Parathyroid adenoma (tissue), 2 donors: ENCODE measurements at regions not wholly inside any gene's neighbourhood (a gene's known extent, or its start where the extent isn't known, plus 50 kb on each side); places are given as distances from the start of the nearest gene placed in this dataset.

Experiments
- H2AFZ ChIP-seq: fragments of 300-600 bp; sonication (generic); one replicate; pipeline ENCODE4 v1.7.0; 2017; ENCODE audit warnings: antibody characterized with exemption, mild to moderate bottlenecking
- H3K27ac ChIP-seq: fragments of 300-600 bp; sonication (generic); one replicate; pipeline ENCODE4 v1.7.0; 2017
- H3K27me3 ChIP-seq: fragments of 300-600 bp; sonication (generic); one replicate; pipeline ENCODE4 v1.7.0; 2017; ENCODE audit warnings: low read length; ENCODE audit not compliant: control insufficient read depth, insufficient read depth
- H3K36me3 ChIP-seq: fragments of 300-600 bp; sonication (generic); one replicate; pipeline ENCODE4 v1.7.0; 2017; ENCODE audit warnings: low read length; ENCODE audit not compliant: control insufficient read depth, insufficient read depth
- H3K4me1 ChIP-seq: fragments of 300-600 bp; sonication (generic); one replicate; pipeline ENCODE4 v1.7.0; 2017; ENCODE audit warnings: control low read depth
- H3K4me2 ChIP-seq: fragments of 300-600 bp; sonication (generic); one replicate; pipeline ENCODE4 v1.7.0; 2017; ENCODE audit warnings: low read length
- H3K4me3 ChIP-seq: fragments of 300-600 bp; sonication (generic); one replicate; pipeline ENCODE4 v1.7.0; 2017; ENCODE audit warnings: low read depth, low read length
- H3K79me2 ChIP-seq: fragments of 300-600 bp; sonication (generic); one replicate; pipeline ENCODE4 v1.7.0; 2017; ENCODE audit warnings: control low read depth
- H3K9ac ChIP-seq: fragments of 300-600 bp; sonication (generic); one replicate; pipeline ENCODE4 v1.7.0; 2017; ENCODE audit warnings: mild to moderate bottlenecking
- H3K9me3 ChIP-seq: fragments of 300-600 bp; sonication (generic); one replicate; pipeline ENCODE4 v1.7.0; 2017; ENCODE audit warnings: low read length; ENCODE audit not compliant: control insufficient read depth
- CTCF ChIP-seq: fragments of 300-600 bp; sonication (generic); IDR thresholded peaks from one replicate; pipeline ENCODE4 v1.7.0; 2017; ENCODE audit warnings: antibody characterized with exemption, mild to moderate bottlenecking
- donor health status: primary hyperparathyroidism.

GRCh38 chr14:44135972-44136371 lies 371.1 kb downstream of the FSCB start:
- no peak overlapping the region for H3K9ac ChIP-seq
- H2AFZ ChIP-seq = no peak overlapping the region
- no peak for TF ChIP-seq CTCF
- H3K4me3 ChIP-seq = no peak overlapping the region
- H3K27ac ChIP-seq = no peak overlapping the region
- no peaks in the 10 kb centered on the region for H3K27me3 ChIP-seq
- no peaks in the 10 kb centered on the region for H3K9me3 ChIP-seq
- no peaks in the 10 kb centered on the region for H3K79me2 ChIP-seq
- H3K36me3 ChIP-seq = no peaks in the 10 kb centered on the region
- no peaks in the 10 kb centered on the region for H3K4me1 ChIP-seq
- H3K4me2 ChIP-seq = no peak overlapping the region

DNA sequence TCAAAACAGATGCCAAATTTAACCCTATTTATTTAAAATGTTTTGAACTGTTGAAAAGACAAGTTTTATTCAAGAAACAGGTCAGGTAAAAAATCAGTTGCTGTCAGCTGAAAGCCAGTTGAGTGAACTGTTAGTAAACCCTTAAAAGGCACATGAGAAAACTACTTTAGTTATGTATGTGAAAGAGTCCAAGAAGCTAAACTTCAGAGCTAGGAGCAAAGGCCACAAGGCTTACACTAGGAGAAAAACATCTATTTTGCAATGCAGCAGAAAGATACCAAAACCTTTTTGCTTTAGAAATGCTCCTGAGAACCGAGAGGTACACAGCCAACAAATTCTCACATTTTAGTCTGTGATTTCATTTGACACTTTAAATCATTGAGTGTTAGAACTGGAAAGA lies 375.2 kb downstream of the FSCB start:
- H3K4me2 ChIP-seq = no peak overlapping the region
- H3K36me3 ChIP-seq = no peaks in the 10 kb centered on the region
- no peaks in the 10 kb centered on the region for H3K79me2 ChIP-seq
- H3K4me1 ChIP-seq = no peaks in the 10 kb centered on the region
- H2AFZ ChIP-seq = no peak overlapping the region
- H3K4me3 ChIP-seq = no peak overlapping the region
- H3K27me3 ChIP-seq = no peaks in the 10 kb centered on the region
- no peak overlapping the region for H3K9ac ChIP-seq
- no peaks in the 10 kb centered on the region for H3K9me3 ChIP-seq
- no peak for TF ChIP-seq CTCF
- no peak overlapping the region for H3K27ac ChIP-seq

DNA sequence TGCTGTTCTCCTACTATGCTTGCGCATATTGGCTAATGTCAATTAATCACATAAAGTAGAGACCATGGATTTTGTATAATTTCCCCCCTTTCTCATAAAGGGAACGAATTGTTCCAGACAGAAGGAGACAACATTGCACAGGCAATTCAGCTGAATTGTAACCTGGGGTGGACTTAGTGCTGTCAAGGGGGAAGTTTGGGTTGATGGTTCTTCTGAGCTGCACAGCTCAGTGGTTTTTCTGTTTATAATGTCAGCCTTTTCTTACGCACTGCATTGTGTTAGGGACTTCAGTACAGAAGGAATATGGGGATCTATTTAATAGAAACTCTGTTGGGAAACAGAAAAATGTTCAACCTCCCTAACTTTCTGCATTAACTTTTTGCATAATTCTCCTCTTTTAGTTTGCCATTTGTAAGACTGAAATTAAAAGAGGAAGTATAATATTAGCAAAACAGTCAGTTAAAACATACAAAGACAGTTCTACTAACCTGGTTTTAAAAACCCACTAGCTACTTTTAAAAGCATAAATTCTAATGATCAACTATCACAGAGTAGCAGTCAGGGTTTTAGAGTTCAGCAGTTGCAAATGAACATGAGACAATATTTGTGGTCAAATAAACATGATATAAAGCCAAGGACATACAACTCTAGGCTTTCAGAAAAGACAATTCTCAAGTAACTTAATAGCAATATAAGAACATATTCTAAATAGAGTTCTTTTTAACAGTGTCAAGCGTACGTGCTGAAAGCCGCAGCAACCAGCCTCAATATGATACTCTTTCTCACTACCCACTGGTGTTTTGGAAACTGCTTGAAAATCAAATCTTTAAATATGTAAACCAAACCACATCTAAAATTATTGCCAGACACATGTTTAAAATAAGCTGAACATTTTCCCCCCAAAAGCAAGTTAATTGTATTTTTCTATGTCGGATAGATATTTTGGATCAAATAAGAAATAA lies 393.0 kb downstream of the FSCB start:
- H3K79me2 ChIP-seq = no peaks in the 10 kb centered on the region
- H3K4me2 ChIP-seq = no peak overlapping the region
- no peaks in the 10 kb centered on the region for H3K4me1 ChIP-seq
- no peak overlapping the region for H3K27ac ChIP-seq
- no peaks in the 10 kb centered on the region for H3K9me3 ChIP-seq
- no peak for TF ChIP-seq CTCF
- H2AFZ ChIP-seq = no peak overlapping the region
- H3K36me3 ChIP-seq = no peaks in the 10 kb centered on the region
- no peaks in the 10 kb centered on the region for H3K27me3 ChIP-seq
- H3K4me3 ChIP-seq = no peak overlapping the region
- H3K9ac ChIP-seq = no peak overlapping the region

GRCh38 chr14:44112774-44113460 lies 394.2 kb downstream of the FSCB start:
- no peak overlapping the region for H3K9ac ChIP-seq
- no peak overlapping the region for H3K27ac ChIP-seq
- H3K36me3 ChIP-seq = no peaks in the 10 kb centered on the region
- H2AFZ ChIP-seq = no peak overlapping the region
- H3K4me1 ChIP-seq = no peaks in the 10 kb centered on the region
- H3K27me3 ChIP-seq = no peaks in the 10 kb centered on the region
- H3K4me3 ChIP-seq = no peak overlapping the region
- no peak overlapping the region for H3K4me2 ChIP-seq
- no peaks in the 10 kb centered on the region for H3K79me2 ChIP-seq
- no peak for TF ChIP-seq CTCF
- H3K9me3 ChIP-seq = no peaks in the 10 kb centered on the region
